ENCODE measurements at regions not wholly inside any gene's neighbourhood (a gene's known extent, or its start where the extent isn't known, plus 50 kb on each side); places are given as distances from the start of the nearest gene placed in this dataset.

GRCh38 chr4:26020881-26021280 is 106.9 kb downstream of the SMIM20 start:
- DNase-seq, result no peak

GRCh38 chr4:26021417-26022345 is 107.7 kb downstream of the SMIM20 start:
- DNase-seq, result no peak

GRCh38 chr4:26022346-26023202 is 108.6 kb downstream of the SMIM20 start:
- DNase-seq, result no peak

GRCh38 chr4:26023203-26023972 is 109.4 kb downstream of the SMIM20 start:
- DNase-seq, result no peak

- no peak for DNase-seq
Observed at GRCh38 chr4:26024079-26024478, 110.1 kb downstream of the SMIM20 start.

GRCh38 chr4:26028133-26028792 is 114.2 kb downstream of the SMIM20 start:
- no peak for DNase-seq

- DNase-seq, result no peak
Observed at GRCh38 chr4:26028793-26029567, 115.0 kb downstream of the SMIM20 start.

GRCh38 chr4:26029568-26030131 is 115.6 kb downstream of the SMIM20 start:
- DNase-seq, result no peak

- no peak for DNase-seq
Observed at GRCh38 chr4:26030260-26030667, 116.2 kb downstream of the SMIM20 start.

- DNase-seq, result no peak
Observed at GRCh38 chr4:26030780-26031179, 116.8 kb downstream of the SMIM20 start.

- no peak for DNase-seq
Observed at GRCh38 chr4:26031704-26032103, 117.7 kb downstream of the SMIM20 start.

GRCh38 chr4:26032142-26032541 is 118.1 kb downstream of the SMIM20 start:
- DNase-seq, result no peak

- no peak for DNase-seq
Observed at GRCh38 chr4:26032630-26033317, 118.8 kb downstream of the SMIM20 start.

- no peak for DNase-seq
Observed at GRCh38 chr4:26033389-26033788, 119.4 kb downstream of the SMIM20 start.

- DNase-seq, result no peak
Observed at GRCh38 chr4:26034849-26035248, 120.8 kb downstream of the SMIM20 start.

- no peak for DNase-seq
Observed at GRCh38 chr4:26035921-26036320, 121.9 kb downstream of the SMIM20 start.

GRCh38 chr4:26039639-26040359 is 125.8 kb downstream of the SMIM20 start:
- DNase-seq, result no peak

GRCh38 chr4:26044524-26044923 is 130.5 kb downstream of the SMIM20 start:
- DNase-seq, result no peak

- DNase-seq, result no peak
Observed at GRCh38 chr4:26044983-26045382, 131.0 kb downstream of the SMIM20 start.

- no peak for DNase-seq
Observed at GRCh38 chr4:26047795-26048194, 133.8 kb downstream of the SMIM20 start.
